Neuronal stem cell (in vitro differentiated cells): ENCODE measurements at regions not wholly inside any gene's neighbourhood (a gene's known extent, or its start where the extent isn't known, plus 50 kb on each side); places are given as distances from the start of the nearest gene placed in this dataset.

ENCODE experiments used
- DNase-seq: peaks from one replicate; pipeline ENCODE4 v3.0.0-alpha.2; 2013; ENCODE audit warnings: low spot score
- H2AFZ ChIP-seq: one replicate; pipeline ENCODE4 v1.6.1; 2013; ENCODE audit warnings: mild to moderate bottlenecking, low read length, inconsistent platforms
- H2AK5ac ChIP-seq: 2 replicates; pipeline ENCODE4 v1.6.1; 2013; ENCODE audit warnings: low read depth, mild to moderate bottlenecking, inconsistent platforms, low read length, moderate library complexity, mixed read lengths
- H2BK120ac ChIP-seq: 2 replicates; pipeline ENCODE4 v1.6.1; 2013; ENCODE audit warnings: low read depth, mild to moderate bottlenecking, inconsistent platforms, low read length, moderate library complexity, mixed read lengths
- H2BK12ac ChIP-seq: one replicate; pipeline ENCODE4 v1.6.1; 2013; ENCODE audit warnings: low read length, inconsistent platforms
- H2BK15ac ChIP-seq: 2 replicates; pipeline ENCODE4 v1.6.1; 2013; ENCODE audit warnings: mild to moderate bottlenecking, low read length, inconsistent platforms, mixed read lengths
- H2BK5ac ChIP-seq: one replicate; pipeline ENCODE4 v1.6.1; 2013; ENCODE audit warnings: inconsistent platforms, mild to moderate bottlenecking, low read length, moderate library complexity
- H3K14ac ChIP-seq: one replicate; pipeline ENCODE4 v1.6.1; 2013; ENCODE audit warnings: low read length, inconsistent platforms
- H3K18ac ChIP-seq: 2 replicates; pipeline ENCODE4 v1.6.1; 2013; ENCODE audit warnings: low read length, inconsistent platforms
- H3K23ac ChIP-seq: 2 replicates; pipeline ENCODE4 v1.6.1; 2013; ENCODE audit warnings: low read depth, mild to moderate bottlenecking, mixed read lengths, low read length, inconsistent platforms; ENCODE audit not compliant: poor library complexity
- H3K27ac ChIP-seq: replicated peaks from 3 replicates; pipeline ENCODE4 v1.5.1; 2013; ENCODE audit warnings: low read length, inconsistent platforms
- H3K27me3 ChIP-seq, 3 experiments: 2 replicates each; pipeline ENCODE4 v1.6.1; 2013; ENCODE audit warnings: low read length in 3 of 3, mild to moderate bottlenecking in 2 of 3, inconsistent platforms in 1 of 3, low read depth in 1 of 3, mixed read lengths in 1 of 3, moderate library complexity in 1 of 3; ENCODE audit not compliant: control insufficient read depth in 3 of 3, insufficient read depth in 3 of 3
- H3K36me3 ChIP-seq, 2 donors: replicated peaks in 1 of 2; 2 replicates each; pipeline ENCODE4 v1.6.1; 2013; ENCODE audit warnings: low read length in 2 of 2; ENCODE audit not compliant: control insufficient read depth in 2 of 2, insufficient read depth in 2 of 2
- H3K4ac ChIP-seq: 2 replicates; pipeline ENCODE4 v1.6.1; 2013; ENCODE audit warnings: inconsistent platforms, mild to moderate bottlenecking, low read length, moderate library complexity
- H3K4me1 ChIP-seq, 2 donors: 1 replicate in 1 of 2; 2 replicates in 1 of 2; pipeline ENCODE4 v1.6.1; 2013; ENCODE audit warnings: low read length in 2 of 2, low read depth in 1 of 2; ENCODE audit not compliant: control insufficient read depth in 2 of 2, insufficient read depth in 1 of 2
- H3K4me2 ChIP-seq: one replicate; pipeline ENCODE4 v1.6.1; 2013; ENCODE audit warnings: mild to moderate bottlenecking, low read length, inconsistent platforms; ENCODE audit not compliant: insufficient read depth, poor library complexity, severe bottlenecking
- H3K4me3 ChIP-seq, 2 donors: 2 replicates each; pipeline ENCODE4 v1.5.1; 2013; ENCODE audit warnings: low read length in 2 of 2, mild to moderate bottlenecking in 2 of 2, inconsistent platforms in 1 of 2, moderate library complexity in 1 of 2
- H3K79me1 ChIP-seq: one replicate; pipeline ENCODE4 v1.6.1; 2013; ENCODE audit warnings: low read depth, mild to moderate bottlenecking, inconsistent platforms, low read length, moderate library complexity
- H3K9ac ChIP-seq: one replicate; pipeline ENCODE4 v1.6.1; 2013; ENCODE audit warnings: mild to moderate bottlenecking, low read depth, low read length, inconsistent platforms; ENCODE audit not compliant: poor library complexity
- H3K9me3 ChIP-seq, 2 donors: replicated peaks in 1 of 2; 2 replicates each; pipeline versions ENCODE3 to v1.6.1; 2013; ENCODE audit warnings: low read length in 2 of 2, mild to moderate bottlenecking in 2 of 2, inconsistent platforms in 1 of 2, low read depth in 1 of 2, mixed read lengths in 1 of 2, moderate library complexity in 1 of 2; ENCODE audit not compliant: control insufficient read depth in 2 of 2, insufficient read depth in 1 of 2
- H4K8ac ChIP-seq: one replicate; pipeline ENCODE4 v1.6.1; 2013; ENCODE audit warnings: low read depth, mild to moderate bottlenecking, inconsistent platforms, low read length, moderate library complexity
- H4K91ac ChIP-seq: one replicate; pipeline ENCODE4 v1.6.1; 2013; ENCODE audit warnings: low read length, low read depth, mild to moderate bottlenecking, inconsistent platforms; ENCODE audit not compliant: poor library complexity
- WGBS, 2 donors: extraction: QIAGEN DNeasy Blood & Tissue Kit; methylation state at CpG; one replicate each; pipeline ENCODE4 v1.1.7; 2013; ENCODE audit warnings: missing lambda C conversion rate in 2 of 2, mixed read lengths in 1 of 2; ENCODE audit not compliant: insufficient read length in 2 of 2, insufficient replicate concordance in 1 of 2; ENCODE audit errors: extremely low coverage in 2 of 2; 5-methylcytosine and 5-hydroxymethylcytosine counted together

DNA sequence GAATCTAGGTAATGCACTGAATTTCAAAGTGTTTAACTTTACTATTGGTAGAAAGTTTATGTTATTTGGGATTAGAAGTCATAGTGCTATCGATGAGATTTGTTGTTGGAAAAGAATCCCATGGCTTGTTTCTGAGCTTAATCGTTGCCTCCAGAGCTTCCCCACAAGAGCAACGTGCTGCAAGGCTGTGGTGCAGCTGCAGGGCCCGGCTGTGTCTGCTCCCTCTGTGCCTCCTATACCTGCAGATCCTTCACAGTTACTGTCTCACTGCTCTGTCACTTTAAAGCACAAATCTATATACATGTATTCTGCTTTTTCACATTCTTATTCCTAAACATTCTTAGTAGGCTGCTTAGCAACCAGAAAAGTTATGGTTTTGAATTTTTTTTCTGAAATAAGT, 826.6 kb upstream of the COBL start:
- Histone ChIP-seq H2BK120ac (no peak overlapping the region), H2BK5ac (no peak overlapping the region), H3K4me2 (no peak overlapping the region), H2BK12ac (no peak overlapping the region), H2AFZ (peak overlapping the region; percentile 57), H3K9me3 (peaks cover 1 to 2% of the 10 kb centered on the region in 2 donors), H3K18ac (no peak overlapping the region), H3K4me1 (peaks cover 0 to 4% of the 10 kb centered on the region in 2 donors), H3K23ac (no peak overlapping the region), H3K4me3 (no peak overlapping the region), H3K36me3 (no peaks in the 10 kb centered on the region), H3K79me1 (no peaks in the 10 kb centered on the region), H2AK5ac (no peak overlapping the region), H3K14ac (no peak overlapping the region), H3K27me3 (no peaks in the 10 kb centered on the region), H3K27ac (no peak overlapping the region), H3K4ac (no peak overlapping the region), H4K91ac (no peak overlapping the region), H4K8ac (no peak overlapping the region), H3K9ac (no peak overlapping the region), H2BK15ac (no peak overlapping the region)
- no CpG with 5 or more reads among the region's 4 CpGs for whole genome bisulfite sequencing, 2 donors
- DNase-seq = no peak

DNA sequence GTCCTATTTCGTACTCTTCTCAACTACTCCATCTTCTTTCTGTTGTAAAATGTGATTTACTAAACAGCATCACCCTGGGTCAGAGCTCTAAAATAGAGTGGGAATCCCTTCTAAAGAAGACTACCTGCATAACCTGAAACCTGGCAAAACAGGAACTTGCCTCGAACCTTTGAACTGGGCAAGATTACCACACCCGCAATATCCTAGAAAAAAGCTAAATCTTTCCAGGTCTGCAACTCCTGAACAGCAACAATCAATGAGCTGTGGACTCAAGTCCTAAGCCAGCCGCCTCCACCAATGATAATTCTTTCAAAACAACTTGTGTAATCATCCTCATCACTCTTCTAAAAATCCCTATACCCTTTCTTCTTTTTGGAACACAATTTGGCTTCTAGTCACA, 824.2 kb upstream of the COBL start:
- Histone ChIP-seq H3K9me3 (peaks cover 1 to 7% of the 10 kb centered on the region in 2 donors), H4K91ac (no peak overlapping the region), H2BK12ac (no peak overlapping the region), H3K4me1 (peaks cover 2 to 4% of the 10 kb centered on the region in 2 donors), H2AK5ac (no peak overlapping the region), H3K9ac (no peak overlapping the region), H3K4me2 (no peak overlapping the region), H3K4ac (no peak overlapping the region), H3K14ac (no peak overlapping the region), H3K27ac (no peak overlapping the region), H2BK120ac (no peak overlapping the region), H3K36me3 (no peaks in the 10 kb centered on the region), H3K27me3 (no peaks in the 10 kb centered on the region), H4K8ac (no peak overlapping the region), H3K79me1 (no peaks in the 10 kb centered on the region), H2AFZ (no peak overlapping the region), H3K18ac (no peak overlapping the region), H3K23ac (no peak overlapping the region), H2BK15ac (no peak overlapping the region), H2BK5ac (no peak overlapping the region), H3K4me3 (no peak overlapping the region)
- DNase-seq = no peak
- WGBS, 2 donors = 100% methylated on average over 1 of the region's 4 CpGs

DNA sequence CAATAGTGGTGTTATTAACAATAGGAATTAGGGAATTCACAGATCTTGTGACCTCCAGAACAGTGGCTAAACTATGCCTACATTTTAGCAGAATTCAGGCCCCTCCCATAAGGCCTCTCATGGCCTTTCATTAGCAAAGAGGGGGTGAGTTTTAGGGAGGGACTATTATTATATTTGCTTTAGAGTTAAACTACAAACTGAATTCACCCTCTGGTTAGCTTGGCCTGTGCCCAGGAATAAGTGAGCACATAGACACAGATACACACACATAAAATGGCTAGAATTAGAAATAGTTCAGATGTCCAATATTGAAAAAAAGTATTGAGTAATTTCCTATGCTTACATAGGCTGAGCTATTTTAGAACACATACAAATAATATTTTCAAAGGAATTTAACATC, 818.8 kb upstream of the COBL start:
- no peak overlapping the region for H2BK120ac ChIP-seq
- no peak overlapping the region for H3K23ac ChIP-seq
- H3K4me2 ChIP-seq = no peak overlapping the region
- H3K36me3 ChIP-seq = no peaks in the 10 kb centered on the region
- H3K4me1 ChIP-seq = peaks cover 0 to 7% of the 10 kb centered on the region in 2 donors
- no peak overlapping the region for H2BK15ac ChIP-seq
- H3K18ac ChIP-seq = no peak overlapping the region
- H3K4ac ChIP-seq = no peak overlapping the region
- H3K9ac ChIP-seq = no peak overlapping the region
- H3K27ac ChIP-seq = no peak overlapping the region
- peaks cover 2 to 14% of the 10 kb centered on the region in 2 donors for H3K9me3 ChIP-seq
- H4K8ac ChIP-seq = no peak overlapping the region
- H2BK12ac ChIP-seq = no peak overlapping the region
- H2BK5ac ChIP-seq = no peak overlapping the region
- no peak overlapping the region for H4K91ac ChIP-seq
- H3K14ac ChIP-seq = no peak overlapping the region
- H2AFZ ChIP-seq = no peak overlapping the region
- no peaks in the 10 kb centered on the region for H3K79me1 ChIP-seq
- H3K4me3 ChIP-seq = no peak overlapping the region
- no peak for DNase-seq
- H3K27me3 ChIP-seq = no peaks in the 10 kb centered on the region
- H2AK5ac ChIP-seq = no peak overlapping the region

DNA sequence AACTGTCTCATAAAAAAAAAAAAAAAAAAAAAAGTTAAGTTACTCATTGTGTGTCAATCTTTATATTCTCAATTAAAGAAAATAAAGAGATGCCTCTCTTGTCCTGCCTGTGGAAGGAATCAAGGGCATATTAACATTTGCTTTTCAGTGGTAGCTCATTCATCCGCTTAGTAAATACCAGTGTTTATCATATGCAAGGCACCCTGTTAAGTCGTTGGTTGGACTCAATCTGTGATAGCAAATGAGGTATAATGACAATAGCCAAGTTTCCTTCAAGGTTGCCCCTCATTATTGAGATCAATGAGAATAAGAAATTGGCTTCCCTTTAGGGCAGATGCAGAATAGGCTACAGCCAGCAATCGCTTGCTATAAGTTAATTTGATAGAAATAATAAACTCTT, 812.7 kb upstream of the COBL start:
- no peak overlapping the region for H2AK5ac ChIP-seq
- no peak overlapping the region for H3K4ac ChIP-seq
- H3K9ac ChIP-seq = no peak overlapping the region
- no CpG with 5 or more reads among the region's 3 CpGs for WGBS, 2 donors
- no peaks in the 10 kb centered on the region for H3K79me1 ChIP-seq
- H3K4me2 ChIP-seq = no peak overlapping the region
- H3K27me3 ChIP-seq = no peaks in the 10 kb centered on the region
- H3K23ac ChIP-seq = no peak overlapping the region
- no peak overlapping the region for H4K8ac ChIP-seq
- no peaks in the 10 kb centered on the region for H3K36me3 ChIP-seq
- no peak overlapping the region for H2BK15ac ChIP-seq
- no peak overlapping the region for H3K4me3 ChIP-seq
- no peaks in the 10 kb centered on the region for H3K4me1 ChIP-seq
- no peak overlapping the region for H2BK12ac ChIP-seq
- H4K91ac ChIP-seq = no peak overlapping the region
- DNase-seq = no peak
- no peaks in the 10 kb centered on the region for H3K9me3 ChIP-seq
- H3K27ac ChIP-seq = no peak overlapping the region
- H3K14ac ChIP-seq = no peak overlapping the region
- no peak overlapping the region for H2BK5ac ChIP-seq
- no peak overlapping the region for H3K18ac ChIP-seq
- H2AFZ ChIP-seq = no peak overlapping the region
- no peak overlapping the region for H2BK120ac ChIP-seq
